Kidney (tissue), 13 donors: ENCODE measurements at regions not wholly inside any gene's neighbourhood (a gene's known extent, or its start where the extent isn't known, plus 50 kb on each side); places are given as distances from the start of the nearest gene placed in this dataset.

Source experiments
- DNase-seq, 5 donors: peaks; one replicate each; pipeline ENCODE4 v3.0.0-alpha.2; 2013 to 2020
- FAIRE-seq: peaks from 2 replicates; lab custom pipeline; 2012; peaks lifted over from hg19 to GRCh38; lab: Jason Lieb, UNC
- H3K27ac ChIP-seq, 2 donors: one replicate each; pipeline ENCODE4 v1.7.0; 2013; ENCODE audit warnings: low read depth in 2 of 2, low read length in 2 of 2, inconsistent platforms in 1 of 2
- H3K27me3 ChIP-seq: one replicate; pipeline ENCODE4 v1.7.1; 2013; ENCODE audit warnings: low read length, inconsistent platforms; ENCODE audit not compliant: control insufficient read depth, insufficient read depth
- H3K36me3 ChIP-seq, 3 donors: one replicate each; pipeline versions ENCODE4 v1.7.0 to v1.7.1; 2013; ENCODE audit warnings: low read length in 3 of 3, control low read depth in 1 of 3, inconsistent platforms in 1 of 3; ENCODE audit not compliant: insufficient read depth in 3 of 3, control insufficient read depth in 2 of 3
- H3K4me1 ChIP-seq, 3 donors: one replicate each; pipeline versions ENCODE4 v1.7.0 to v1.7.1; 2013; ENCODE audit warnings: low read length in 3 of 3, inconsistent platforms in 1 of 3, low read depth in 1 of 3; ENCODE audit not compliant: control insufficient read depth in 2 of 3, insufficient read depth in 2 of 3
- H3K4me3 ChIP-seq, 3 donors: one replicate each; pipeline versions ENCODE4 v1.7.0 to v1.8.1; 2013; ENCODE audit warnings: low read length in 3 of 3, control low read depth in 1 of 3, inconsistent platforms in 1 of 3
- H3K9ac ChIP-seq, 3 donors: one replicate each; pipeline versions ENCODE4 v1.7.0 to v1.7.1; 2013; ENCODE audit warnings: low read length in 3 of 3, control low read depth in 1 of 3, inconsistent platforms in 1 of 3
- H3K9me3 ChIP-seq, 3 donors: one replicate each; pipeline versions ENCODE4 v1.7.0 to v1.7.1; 2013; ENCODE audit warnings: low read length in 3 of 3, control low read depth in 1 of 3, inconsistent platforms in 1 of 3; ENCODE audit not compliant: control insufficient read depth in 2 of 3, insufficient read depth in 1 of 3
- intact Hi-C: fragments of 100-400 bp; cut with DNase I; formaldehyde crosslinking; loops from one replicate; pipeline ENCODE4 v1.11.1; 2022
- TF ChIP-seq, protein P1 (sequence below): IDR thresholded peaks from 3 replicates; pipeline ENCODE4 v1.5.1; 2012; ENCODE audit warnings: mild to moderate bottlenecking, moderate library complexity, borderline replicate concordance; ENCODE audit not compliant: insufficient read depth; ENCODE audit errors: extremely low read depth
- donor health status: control.
- donor health status: control.
- donor health status: control.
- donor health status: control.
- donor health status: control.
- donor health status: DM: yes; HTN: yes; CAD: no.
- donor health status: Normal renal cell carcinoma (clear cell type).

DNA sequence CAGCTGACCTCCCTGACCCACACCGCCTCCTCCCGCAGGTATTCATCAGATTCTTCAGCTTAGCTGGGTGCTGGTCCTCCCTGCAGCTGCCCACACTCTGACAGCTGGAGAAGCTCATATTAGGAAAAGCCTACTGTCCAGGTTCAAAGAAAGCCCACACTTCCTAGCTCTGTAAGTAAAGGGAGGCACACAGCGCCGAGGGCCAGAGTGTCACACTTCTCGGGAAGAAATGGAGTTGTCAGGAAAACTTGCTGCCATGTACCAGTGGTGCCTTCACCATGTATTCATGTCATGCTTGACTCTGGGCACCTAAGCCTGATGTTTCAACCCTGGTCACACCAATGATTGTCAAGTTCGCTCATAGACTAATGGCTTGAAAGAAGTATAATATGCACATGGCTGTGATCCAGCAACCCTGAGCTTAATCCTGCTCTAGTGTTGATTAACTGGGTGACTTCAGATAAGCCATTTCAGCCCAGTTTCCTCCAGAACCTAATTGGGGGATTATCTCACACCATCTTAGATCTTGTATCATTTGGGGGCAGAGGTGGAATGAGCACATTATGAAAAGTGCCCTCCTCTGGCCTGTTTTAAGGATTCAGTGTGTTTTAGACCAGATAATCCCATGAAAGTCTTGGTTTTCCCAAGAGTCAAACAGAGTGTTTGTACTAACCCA lies 180.3 kb upstream of the PARD3B start:
- no peaks in the 10 kb centered on the region for H3K36me3 ChIP-seq
- intact Hi-C loops: no loop called here
- no peak overlapping the region for H3K4me3 ChIP-seq
- no peak for DNase-seq
- TF ChIP-seq, protein P1, sequence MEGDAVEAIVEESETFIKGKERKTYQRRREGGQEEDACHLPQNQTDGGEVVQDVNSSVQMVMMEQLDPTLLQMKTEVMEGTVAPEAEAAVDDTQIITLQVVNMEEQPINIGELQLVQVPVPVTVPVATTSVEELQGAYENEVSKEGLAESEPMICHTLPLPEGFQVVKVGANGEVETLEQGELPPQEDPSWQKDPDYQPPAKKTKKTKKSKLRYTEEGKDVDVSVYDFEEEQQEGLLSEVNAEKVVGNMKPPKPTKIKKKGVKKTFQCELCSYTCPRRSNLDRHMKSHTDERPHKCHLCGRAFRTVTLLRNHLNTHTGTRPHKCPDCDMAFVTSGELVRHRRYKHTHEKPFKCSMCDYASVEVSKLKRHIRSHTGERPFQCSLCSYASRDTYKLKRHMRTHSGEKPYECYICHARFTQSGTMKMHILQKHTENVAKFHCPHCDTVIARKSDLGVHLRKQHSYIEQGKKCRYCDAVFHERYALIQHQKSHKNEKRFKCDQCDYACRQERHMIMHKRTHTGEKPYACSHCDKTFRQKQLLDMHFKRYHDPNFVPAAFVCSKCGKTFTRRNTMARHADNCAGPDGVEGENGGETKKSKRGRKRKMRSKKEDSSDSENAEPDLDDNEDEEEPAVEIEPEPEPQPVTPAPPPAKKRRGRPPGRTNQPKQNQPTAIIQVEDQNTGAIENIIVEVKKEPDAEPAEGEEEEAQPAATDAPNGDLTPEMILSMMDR: no peak
- H3K27ac ChIP-seq: no peak overlapping the region
- H3K9ac ChIP-seq: no peak overlapping the region
- FAIRE-seq: no peak
- no peaks in the 10 kb centered on the region for H3K27me3 ChIP-seq
- H3K4me1 ChIP-seq: no peaks in the 10 kb centered on the region
- H3K9me3 ChIP-seq: no peaks in the 10 kb centered on the region

DNA sequence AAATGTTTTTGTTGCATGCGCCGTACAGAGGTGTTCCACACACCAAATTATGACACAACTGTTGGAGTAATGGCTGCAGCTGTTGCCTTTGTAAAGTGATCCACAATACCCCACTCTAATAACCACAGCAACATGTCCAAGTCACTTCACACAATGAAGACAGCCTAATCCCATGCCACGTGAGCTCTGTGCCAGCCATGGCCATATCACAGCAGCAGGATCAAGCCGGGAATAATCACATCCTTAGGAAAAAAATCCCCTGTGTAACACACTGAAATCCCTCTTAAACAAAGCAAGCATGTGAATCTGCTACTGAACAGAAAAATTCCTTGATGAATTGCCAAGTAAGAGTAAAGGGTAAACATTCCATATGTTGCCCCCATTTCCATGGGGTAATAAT lies 179.5 kb upstream of the PARD3B start:
- Histone ChIP-seq H3K4me3 (no peak overlapping the region), H3K9me3 (no peaks in the 10 kb centered on the region), H3K36me3 (no peaks in the 10 kb centered on the region), H3K9ac (no peak overlapping the region), H3K27me3 (no peaks in the 10 kb centered on the region), H3K4me1 (no peaks in the 10 kb centered on the region), H3K27ac (no peak overlapping the region)
- DNase-seq (peak in 1 of 5 donors; percentile 13), FAIRE-seq (no peak)
- intact Hi-C loops: no loop called here
- TF ChIP-seq, protein P1: no peak

DNA sequence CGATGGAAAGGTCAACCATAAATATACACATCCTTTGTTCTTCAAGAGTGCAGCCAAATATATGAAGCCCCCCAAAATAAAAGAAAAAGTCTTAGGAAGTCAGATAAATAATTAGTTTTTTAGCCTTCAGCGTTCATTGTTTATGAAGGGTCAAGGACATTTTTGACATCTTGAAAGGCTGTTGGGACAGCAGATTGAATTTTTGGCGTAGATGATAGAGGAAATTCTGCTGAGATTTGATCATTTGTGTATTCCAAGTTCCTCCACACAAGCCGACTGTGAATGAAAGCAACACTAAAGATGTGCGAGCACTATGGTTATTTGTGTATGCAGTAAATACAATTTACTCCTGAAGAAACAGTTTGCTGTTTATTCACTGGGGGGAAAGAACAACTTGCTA lies 177.8 kb upstream of the PARD3B start:
- no peaks in the 10 kb centered on the region for H3K4me1 ChIP-seq
- FAIRE-seq (no peak), DNase-seq (no peak)
- H3K9ac ChIP-seq: no peak overlapping the region
- no peaks in the 10 kb centered on the region for H3K9me3 ChIP-seq
- H3K27ac ChIP-seq: no peak overlapping the region
- intact Hi-C loops: no loop called here
- no peaks in the 10 kb centered on the region for H3K27me3 ChIP-seq
- no peaks in the 10 kb centered on the region for H3K36me3 ChIP-seq
- TF ChIP-seq, protein P1: no peak
- no peak overlapping the region for H3K4me3 ChIP-seq
